HEK293 (cell line): ENCODE measurements at regions not wholly inside any gene's neighbourhood (a gene's known extent, or its start where the extent isn't known, plus 50 kb on each side); places are given as distances from the start of the nearest gene placed in this dataset.

Experiments
- CTCF ChIA-PET: fragments of 350-600 bp; formaldehyde crosslinking; extraction: SDS; loops from one replicate; lab custom pipeline; 2021; ENCODE audit warnings: antibody characterized with exemption; lab: Yijun Ruan, JAX
- POLR2A ChIA-PET: fragments of 300-600 bp; formaldehyde crosslinking; extraction: SDS; loops from one replicate; lab custom pipeline; 2020; ENCODE audit warnings: antibody characterized with exemption, inconsistent platforms; lab: Yijun Ruan, JAX
- H3K27ac ChIP-seq: fragments of 200-500 bp; sonication (Bioruptor generic); 2 replicates; pipeline ENCODE4 v1.5.1; 2014; ENCODE audit warnings: low read depth, low read length, control low read depth, inconsistent platforms; ENCODE audit errors: extremely low read depth
- H3K36me3 ChIP-seq, 2 experiments: fragments of 200-500 bp in 1 of 2; sonication (Bioruptor generic) in 1 of 2; 1 replicate in 1 of 2; 2 replicates in 1 of 2; pipeline ENCODE4 v1.5.1; 2014 to 2017; ENCODE audit warnings: inconsistent platforms in 2 of 2, low read length in 2 of 2; ENCODE audit not compliant: control insufficient read depth in 2 of 2, insufficient read depth in 1 of 2
- H3K4me1 ChIP-seq: fragments of 200-500 bp; sonication (Bioruptor generic); 2 replicates; pipeline ENCODE4 v1.5.1; 2014; ENCODE audit warnings: mild to moderate bottlenecking, low read length, inconsistent platforms; ENCODE audit not compliant: control insufficient read depth, insufficient read depth
- H3K4me3 ChIP-seq: 2 replicates; pipeline ENCODE4 v1.5.1; 2011; ENCODE audit warnings: low read depth, mild to moderate bottlenecking, control low read depth, low read length, moderate library complexity
- H3K9me3 ChIP-seq: fragments of 200-500 bp; sonication (Bioruptor generic); 2 replicates; pipeline ENCODE4 v1.5.1; 2014; ENCODE audit warnings: low read depth, low read length, inconsistent platforms; ENCODE audit not compliant: control insufficient read depth, insufficient read depth
- HOXC10 ChIP-seq: sonication (generic); formaldehyde crosslinking; IDR thresholded peaks from 2 replicates; pipeline ENCODE4 v1.8.1; 2023; ENCODE audit warnings: mild to moderate bottlenecking, missing genetic modification reagents
- MYNN ChIP-seq: fragments of 450-650 bp; formaldehyde crosslinking; IDR thresholded peaks from 2 replicates; pipeline ENCODE4 v1.5.1; 2016; ENCODE audit warnings: missing biosample characterization, missing genetic modification characterization, borderline replicate concordance
- PRDM6 ChIP-seq: fragments of 450-650 bp; formaldehyde crosslinking; IDR thresholded peaks from 2 replicates; pipeline ENCODE4 v1.5.1; 2017; ENCODE audit warnings: missing biosample characterization, missing genetic modification characterization
- SCRT2 ChIP-seq: fragments of 450-650 bp; formaldehyde crosslinking; IDR thresholded peaks from 2 replicates; pipeline ENCODE4 v1.5.1; 2016; ENCODE audit warnings: missing biosample characterization, missing genetic modification characterization
- TRIM28 ChIP-seq: IDR thresholded peaks from 2 replicates; pipeline ENCODE4 v1.6.1; 2011; ENCODE audit warnings: low read length, control low read depth, borderline replicate concordance
- ZBTB48 ChIP-seq: fragments of 450-650 bp; formaldehyde crosslinking; IDR thresholded peaks from 2 replicates; pipeline ENCODE4 v1.5.1; 2016; ENCODE audit warnings: missing biosample characterization, missing genetic modification characterization
- ZEB2 ChIP-seq: fragments of 450-650 bp; formaldehyde crosslinking; IDR thresholded peaks from 2 replicates; pipeline ENCODE4 v1.5.1; 2016; ENCODE audit warnings: missing biosample characterization, missing genetic modification characterization
- ZFP37 ChIP-seq: fragments of 450-650 bp; formaldehyde crosslinking; IDR thresholded peaks from 2 replicates; pipeline ENCODE4 v1.5.1; 2016; ENCODE audit warnings: missing biosample characterization, missing genetic modification characterization
- ZFP69B ChIP-seq: fragments of 450-650 bp; formaldehyde crosslinking; IDR thresholded peaks from 2 replicates; pipeline ENCODE4 v1.5.1; 2016; ENCODE audit warnings: missing biosample characterization, missing genetic modification characterization
- ZNF140 ChIP-seq: fragments of 450-650 bp; formaldehyde crosslinking; IDR thresholded peaks from 2 replicates; pipeline ENCODE4 v1.5.1; 2016; ENCODE audit warnings: missing biosample characterization, missing genetic modification characterization
- ZNF157 ChIP-seq: fragments of 450-650 bp; formaldehyde crosslinking; IDR thresholded peaks from 2 replicates; pipeline ENCODE4 v1.5.1; 2016; ENCODE audit warnings: missing biosample characterization, missing genetic modification characterization
- ZNF16 ChIP-seq: fragments of 450-650 bp; formaldehyde crosslinking; IDR thresholded peaks from 2 replicates; pipeline ENCODE4 v1.5.1; 2016; ENCODE audit warnings: low read depth, missing biosample characterization, missing genetic modification characterization
- ZNF211 ChIP-seq: fragments of 450-650 bp; formaldehyde crosslinking; IDR thresholded peaks from 2 replicates; pipeline ENCODE4 v1.5.1; 2016; ENCODE audit warnings: low read depth, missing biosample characterization, missing genetic modification characterization
- ZNF26 ChIP-seq: fragments of 450-650 bp; formaldehyde crosslinking; IDR thresholded peaks from 2 replicates; pipeline ENCODE4 v1.5.1; 2016; ENCODE audit warnings: missing biosample characterization, missing genetic modification characterization
- ZNF37A ChIP-seq: fragments of 450-650 bp; IDR thresholded peaks from 2 replicates; pipeline ENCODE4 v1.5.1; 2018; ENCODE audit warnings: missing biosample characterization, missing genetic modification characterization
- ZNF426 ChIP-seq: fragments of 450-650 bp; formaldehyde crosslinking; IDR thresholded peaks from 2 replicates; pipeline ENCODE4 v1.5.1; 2017; ENCODE audit warnings: missing biosample characterization, missing genetic modification characterization, mild to moderate bottlenecking, inconsistent platforms, moderate library complexity
- ZNF558 ChIP-seq: fragments of 450-650 bp; formaldehyde crosslinking; IDR thresholded peaks from 2 replicates; pipeline ENCODE4 v1.5.1; 2016; ENCODE audit warnings: missing biosample characterization, missing genetic modification characterization
- ZNF610 ChIP-seq: fragments of 450-650 bp; formaldehyde crosslinking; IDR thresholded peaks from 2 replicates; pipeline ENCODE4 v1.5.1; 2016; ENCODE audit warnings: missing biosample characterization, missing genetic modification characterization, borderline replicate concordance
- TF ChIP-seq, protein P1 (sequence below): fragments of 450-650 bp; formaldehyde crosslinking; IDR thresholded peaks from 2 replicates; pipeline ENCODE4 v1.5.1; 2016; ENCODE audit warnings: missing biosample characterization, missing genetic modification characterization
- TF ChIP-seq, protein P2 (sequence below): fragments of 450-650 bp; formaldehyde crosslinking; IDR thresholded peaks from 2 replicates; pipeline ENCODE4 v1.5.1; 2016; ENCODE audit warnings: missing biosample characterization, missing genetic modification characterization

- Histone ChIP-seq H3K4me1 (no peaks in the 10 kb centered on the region), H3K9me3 (no peaks in the 10 kb centered on the region), H3K36me3 (no peaks in the 10 kb centered on the region), H3K27ac (no peak overlapping the region), H3K4me3 (no peak overlapping the region)
- POLR2A ChIA-PET, result no interaction called here
- CTCF ChIA-PET, result no interaction called here
- no peak for TF ChIP-seq ZNF16 (tag by site-specific recombination)
- no peak for TF ChIP-seq ZNF610
- TF ChIP-seq, protein P1, sequence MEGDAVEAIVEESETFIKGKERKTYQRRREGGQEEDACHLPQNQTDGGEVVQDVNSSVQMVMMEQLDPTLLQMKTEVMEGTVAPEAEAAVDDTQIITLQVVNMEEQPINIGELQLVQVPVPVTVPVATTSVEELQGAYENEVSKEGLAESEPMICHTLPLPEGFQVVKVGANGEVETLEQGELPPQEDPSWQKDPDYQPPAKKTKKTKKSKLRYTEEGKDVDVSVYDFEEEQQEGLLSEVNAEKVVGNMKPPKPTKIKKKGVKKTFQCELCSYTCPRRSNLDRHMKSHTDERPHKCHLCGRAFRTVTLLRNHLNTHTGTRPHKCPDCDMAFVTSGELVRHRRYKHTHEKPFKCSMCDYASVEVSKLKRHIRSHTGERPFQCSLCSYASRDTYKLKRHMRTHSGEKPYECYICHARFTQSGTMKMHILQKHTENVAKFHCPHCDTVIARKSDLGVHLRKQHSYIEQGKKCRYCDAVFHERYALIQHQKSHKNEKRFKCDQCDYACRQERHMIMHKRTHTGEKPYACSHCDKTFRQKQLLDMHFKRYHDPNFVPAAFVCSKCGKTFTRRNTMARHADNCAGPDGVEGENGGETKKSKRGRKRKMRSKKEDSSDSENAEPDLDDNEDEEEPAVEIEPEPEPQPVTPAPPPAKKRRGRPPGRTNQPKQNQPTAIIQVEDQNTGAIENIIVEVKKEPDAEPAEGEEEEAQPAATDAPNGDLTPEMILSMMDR (tag by site-specific recombination), result no peak
- no peak for TF ChIP-seq HOXC10 (CRISPR knock-in tag)
- TF ChIP-seq ZNF140 (tag by site-specific recombination), result no peak
- TF ChIP-seq ZNF37A (tag by site-specific recombination), result no peak
- no peak for TF ChIP-seq ZBTB48 (tag by site-specific recombination)
- no peak for TF ChIP-seq ZNF426 (tag by site-specific recombination)
- TF ChIP-seq MYNN (tag by site-specific recombination), result no peak
- no peak for TF ChIP-seq ZNF211 (tag by site-specific recombination)
- TF ChIP-seq, protein P2, sequence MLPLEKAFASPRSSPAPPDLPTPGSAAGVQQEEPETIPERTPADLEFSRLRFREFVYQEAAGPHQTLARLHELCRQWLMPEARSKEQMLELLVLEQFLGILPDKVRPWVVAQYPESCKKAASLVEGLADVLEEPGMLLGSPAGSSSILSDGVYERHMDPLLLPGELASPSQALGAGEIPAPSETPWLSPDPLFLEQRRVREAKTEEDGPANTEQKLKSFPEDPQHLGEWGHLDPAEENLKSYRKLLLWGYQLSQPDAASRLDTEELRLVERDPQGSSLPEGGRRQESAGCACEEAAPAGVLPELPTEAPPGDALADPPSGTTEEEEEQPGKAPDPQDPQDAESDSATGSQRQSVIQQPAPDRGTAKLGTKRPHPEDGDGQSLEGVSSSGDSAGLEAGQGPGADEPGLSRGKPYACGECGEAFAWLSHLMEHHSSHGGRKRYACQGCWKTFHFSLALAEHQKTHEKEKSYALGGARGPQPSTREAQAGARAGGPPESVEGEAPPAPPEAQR (tag by site-specific recombination), result no peak
- no peak for TF ChIP-seq ZEB2
- TF ChIP-seq ZNF558 (tag by site-specific recombination), result no peak
- no peak for TF ChIP-seq SCRT2
- TF ChIP-seq ZFP69B, result no peak
- no peak for TF ChIP-seq PRDM6 (tag by site-specific recombination)
- TF ChIP-seq ZNF157, result no peak
- no peak for TF ChIP-seq ZNF26 (tag by site-specific recombination)
- TF ChIP-seq TRIM28, result no peak
Observed at GRCh38 chr6:93524671-93525451, 105.5 kb upstream of the EPHA7 start.

GRCh38 chr6:93523365-93523764 lies 104.0 kb upstream of the EPHA7 start:
- POLR2A ChIA-PET, result no interaction called here
- CTCF ChIA-PET, result no interaction called here
- TF ChIP-seq ZFP37 (tag by site-specific recombination), result no peak
- Histone ChIP-seq H3K4me3 (no peak overlapping the region), H3K9me3 (no peaks in the 10 kb centered on the region), H3K4me1 (no peaks in the 10 kb centered on the region), H3K36me3 (no peaks in the 10 kb centered on the region), H3K27ac (no peak overlapping the region)
